HEK293T (cell line): ENCODE measurements at regions not wholly inside any gene's neighbourhood (a gene's known extent, or its start where the extent isn't known, plus 50 kb on each side); places are given as distances from the start of the nearest gene placed in this dataset.

Experiments
- CTCF ChIA-PET: fragments of 350-600 bp; formaldehyde crosslinking; extraction: SDS; loops from one replicate; lab custom pipeline; 2021; ENCODE audit warnings: antibody characterized with exemption, inconsistent platforms; lab: Yijun Ruan, JAX
- POLR2A ChIA-PET: fragments of 350-600 bp; formaldehyde crosslinking; extraction: SDS; loops from one replicate; lab custom pipeline; 2020; ENCODE audit warnings: antibody characterized with exemption, inconsistent platforms; lab: Yijun Ruan, JAX
- DNase-seq: peaks from one replicate; pipeline ENCODE4 v3.0.0; 2012; ENCODE audit warnings: mixed read lengths; ENCODE audit errors: extremely low spot score
- ARNT ChIP-seq: fragments of 450-650 bp; IDR thresholded peaks from 2 replicates; pipeline ENCODE4 v1.6.1; 2017; ENCODE audit warnings: mild to moderate bottlenecking
- BHLHE40 ChIP-seq: fragments of 450-650 bp; IDR thresholded peaks from 2 replicates; pipeline ENCODE4 v1.6.1; 2016; ENCODE audit warnings: mild to moderate bottlenecking, moderate library complexity, borderline replicate concordance
- CTBP1 ChIP-seq: fragments of 450-650 bp; IDR thresholded peaks from 2 replicates; pipeline ENCODE4 v1.6.1; 2016; ENCODE audit warnings: borderline replicate concordance
- ELF4 ChIP-seq: fragments of 450-650 bp; IDR thresholded peaks from 2 replicates; pipeline ENCODE4 v1.6.1; 2017; ENCODE audit warnings: antibody characterized with exemption
- FOXA1 ChIP-seq: fragments of 450-650 bp; IDR thresholded peaks from 2 replicates; pipeline ENCODE4 v1.6.1; 2016; ENCODE audit warnings: mild to moderate bottlenecking
- FOXK2 ChIP-seq: fragments of 450-650 bp; IDR thresholded peaks from 2 replicates; pipeline ENCODE4 v1.6.1; 2016; ENCODE audit warnings: mild to moderate bottlenecking
- FOXM1 ChIP-seq: fragments of 450-650 bp; IDR thresholded peaks from 2 replicates; pipeline ENCODE4 v1.6.1; 2017; ENCODE audit warnings: mild to moderate bottlenecking, borderline replicate concordance
- HDGF ChIP-seq: fragments of 450-650 bp; IDR thresholded peaks from 2 replicates; pipeline ENCODE4 v1.6.1; 2017; ENCODE audit warnings: antibody characterized with exemption, borderline replicate concordance
- L3MBTL2 ChIP-seq: fragments of 450-650 bp; conservative IDR thresholded peaks from 2 replicates; pipeline ENCODE4 v1.6.1; 2016; ENCODE audit warnings: mild to moderate bottlenecking
- LEF1 ChIP-seq: fragments of 450-650 bp; IDR thresholded peaks from 2 replicates; pipeline ENCODE4 v1.6.1; 2017; ENCODE audit warnings: mild to moderate bottlenecking, borderline replicate concordance
- NFRKB ChIP-seq: fragments of 450-650 bp; IDR thresholded peaks from 2 replicates; pipeline ENCODE4 v1.6.1; 2016; ENCODE audit warnings: mild to moderate bottlenecking, moderate library complexity
- PKNOX1 ChIP-seq: fragments of 450-650 bp; IDR thresholded peaks from 2 replicates; pipeline ENCODE4 v1.6.1; 2016
- SP1 ChIP-seq: fragments of 450-650 bp; IDR thresholded peaks from 2 replicates; pipeline ENCODE4 v1.6.1; 2017
- SUZ12 ChIP-seq: fragments of 450-650 bp; IDR thresholded peaks from 2 replicates; pipeline ENCODE4 v1.6.1; 2016; ENCODE audit warnings: mild to moderate bottlenecking
- TARDBP ChIP-seq: fragments of 450-650 bp; IDR thresholded peaks from 2 replicates; pipeline ENCODE4 v1.6.1; 2016
- ZNF384 ChIP-seq: fragments of 450-650 bp; IDR thresholded peaks from 2 replicates; pipeline ENCODE4 v1.6.1; 2016

DNA sequence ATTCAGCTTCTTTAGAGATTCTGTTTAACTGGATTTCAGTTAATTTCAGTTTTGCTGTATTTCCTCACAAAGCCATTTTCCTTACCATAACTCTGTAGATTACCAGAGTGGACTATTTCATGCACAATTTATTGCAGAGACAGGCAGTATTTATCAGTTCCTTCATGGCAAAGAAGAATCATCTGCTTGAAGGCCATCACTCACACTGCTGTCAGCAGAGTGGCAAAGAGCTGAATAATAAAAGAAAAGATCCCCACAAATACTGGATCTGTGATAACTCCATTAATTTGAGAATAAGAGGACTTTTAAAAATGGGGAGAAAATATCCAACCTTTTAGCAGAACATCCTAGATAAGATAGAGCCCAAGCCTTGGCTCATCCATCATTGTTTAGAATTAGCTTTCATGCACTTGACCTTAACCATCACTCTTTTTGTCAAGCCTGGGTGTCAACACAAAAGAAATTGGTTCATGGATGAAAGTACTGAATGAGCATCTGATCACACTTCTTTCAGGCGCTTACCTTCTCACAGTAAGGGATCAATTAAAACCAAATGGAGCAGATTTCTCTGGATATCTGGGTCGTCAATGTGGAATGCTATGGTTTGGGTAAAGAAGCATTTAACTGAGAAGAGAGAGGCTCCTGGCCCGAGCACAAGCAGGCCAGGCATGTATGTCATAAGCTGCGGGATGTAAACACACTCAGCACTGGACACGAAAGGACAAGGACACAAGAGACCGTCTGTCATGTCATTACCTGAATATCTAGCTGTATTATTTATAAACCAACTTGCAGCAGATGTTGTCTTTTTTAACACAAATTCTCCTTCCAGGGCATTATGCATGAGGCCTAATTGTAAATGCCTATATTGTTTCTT, 376.2 kb downstream of the ZNF521 start:
- DNase-seq = no peak
- ChIA-PET CTCF (no interaction called here), POLR2A (no interaction called here)
- no peak for TF ChIP-seq FOXM1

DNA sequence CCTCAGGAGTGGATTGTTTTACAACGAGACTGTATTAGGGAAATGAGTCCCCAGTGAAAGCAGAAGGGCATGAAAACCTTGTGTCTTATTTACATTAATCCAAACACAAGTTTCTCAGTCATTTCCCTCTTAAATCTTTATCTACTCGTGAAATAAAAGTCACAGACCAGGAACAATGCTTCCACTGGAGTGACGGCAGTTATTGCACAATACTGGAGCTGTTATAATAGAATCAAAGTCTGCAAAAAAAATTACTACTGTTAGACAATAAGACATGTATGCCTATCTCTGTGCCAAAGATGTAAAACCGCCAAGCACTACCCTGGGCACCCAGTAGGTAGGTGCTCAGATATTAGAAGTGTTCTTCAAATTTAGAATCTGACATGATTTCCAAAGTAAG, 375.5 kb downstream of the ZNF521 start:
- no peak for TF ChIP-seq NFRKB
- TF ChIP-seq ARNT = no peak
- TF ChIP-seq ELF4 = no peak
- no peak for TF ChIP-seq SP1
- TF ChIP-seq LEF1 = no peak
- TF ChIP-seq FOXK2 = no peak
- no peak for TF ChIP-seq L3MBTL2
- TF ChIP-seq SUZ12 = no peak
- TF ChIP-seq CTBP1 = no peak
- no peak for TF ChIP-seq FOXM1
- no peak for TF ChIP-seq BHLHE40
- no peak for TF ChIP-seq PKNOX1
- no peak for TF ChIP-seq ZNF384
- CTCF ChIA-PET = no interaction called here
- POLR2A ChIA-PET = no interaction called here
- DNase-seq = no peak

GRCh38 chr18:24979235-24979634, 372.7 kb downstream of the ZNF521 start:
- ChIA-PET POLR2A (no interaction called here), CTCF (no interaction called here)

DNA sequence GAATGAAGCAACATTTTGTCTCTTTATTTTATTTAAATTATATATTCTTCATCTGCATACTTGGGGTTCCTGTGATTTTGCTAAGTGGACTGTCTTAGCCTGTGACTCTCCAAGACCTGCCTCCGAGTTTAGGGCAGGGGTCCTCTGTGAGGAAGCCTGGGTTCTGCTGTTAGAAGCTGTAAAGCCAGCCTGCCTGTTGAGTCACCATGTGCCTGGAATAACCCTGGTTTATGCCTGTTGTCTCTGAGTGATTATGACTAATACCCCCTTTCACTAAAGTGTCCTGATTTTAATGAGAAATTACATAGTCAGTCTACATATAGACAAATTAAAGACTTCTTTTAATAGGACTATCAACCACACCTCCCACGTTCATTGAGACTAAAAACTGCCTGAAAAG, 369.1 kb downstream of the ZNF521 start:
- ChIA-PET CTCF (no interaction called here), POLR2A (no interaction called here)
- DNase-seq = no peak
- TF ChIP-seq NFRKB (no peak), SP1 (no peak), ARNT (no peak), FOXA1 (no peak), LEF1 (no peak), BHLHE40 (no peak), CTBP1 (no peak), L3MBTL2 (no peak), SUZ12 (no peak), FOXK2 (no peak), HDGF (no peak), PKNOX1 (no peak), ELF4 (no peak), TARDBP (no peak)

More at GRCh38 chr18:24979235-24979634, 372.7 kb downstream of the ZNF521 start:
- DNase-seq = no peak
- TF ChIP-seq FOXM1 (no peak), ZNF384 (no peak), SP1 (no peak), ELF4 (no peak), BHLHE40 (no peak), L3MBTL2 (no peak), LEF1 (no peak), SUZ12 (no peak), FOXA1 (no peak), CTBP1 (no peak), ARNT (no peak), TARDBP (no peak)

DNA sequence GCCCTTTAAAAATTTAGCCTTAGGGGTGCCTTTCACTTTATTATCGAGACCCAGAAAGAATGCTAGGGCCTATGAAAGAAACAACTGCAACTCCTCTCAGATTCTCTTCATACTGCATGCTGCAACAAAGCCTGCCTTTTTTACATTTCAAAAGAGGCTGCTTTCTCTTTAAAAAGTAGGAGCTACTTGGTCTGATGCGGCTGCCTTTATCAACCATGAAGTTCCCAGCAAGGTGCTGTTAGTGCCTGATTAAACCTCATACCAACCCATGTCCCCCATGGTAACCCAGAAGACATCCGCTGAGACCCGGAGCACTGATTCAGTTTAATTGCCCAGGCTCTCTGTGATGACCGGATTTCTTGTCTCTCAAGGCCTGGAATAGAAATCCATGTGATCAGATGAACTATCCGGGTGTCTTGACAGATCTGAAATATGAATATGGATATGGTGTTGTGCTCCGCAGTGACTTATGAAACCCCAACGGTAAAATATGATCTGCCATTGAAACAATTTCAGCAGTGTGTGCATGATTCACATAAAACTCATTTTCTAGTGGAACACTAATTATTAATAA, 368.3 kb downstream of the ZNF521 start:
- DNase-seq = no peak
- CTCF ChIA-PET = interaction anchor here (0.6 kb wide), 1 partner anchor 834 kb away, joined by 3 read pairs; no protein-coding TSS in a partner anchor
- POLR2A ChIA-PET = no interaction called here
- TF ChIP-seq FOXK2 (no peak), CTBP1 (no peak), TARDBP (no peak), ZNF384 (no peak), ELF4 (no peak), SP1 (no peak), FOXM1 (no peak), FOXA1 (no peak), SUZ12 (no peak), LEF1 (no peak), L3MBTL2 (no peak), PKNOX1 (no peak), BHLHE40 (no peak), NFRKB (no peak), ARNT (no peak)

DNA sequence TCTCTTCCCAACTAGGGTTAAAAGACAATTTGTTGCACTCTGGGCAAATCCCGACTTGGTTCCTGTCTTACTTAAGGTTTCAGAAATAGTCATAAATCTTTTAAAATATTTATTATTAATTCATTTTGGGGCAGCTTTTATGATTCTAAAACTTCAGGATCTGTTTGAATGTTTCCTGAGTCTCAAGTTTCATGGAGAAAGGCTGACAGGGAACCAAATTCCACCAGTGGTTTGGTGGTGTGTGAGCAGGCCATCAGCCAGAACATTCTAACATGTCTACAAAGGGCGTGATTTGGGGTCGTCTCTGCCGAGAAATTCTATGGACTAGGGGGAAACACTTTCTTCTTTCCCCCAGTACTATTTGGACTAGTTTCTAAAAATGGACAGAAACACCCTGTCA, 366.4 kb downstream of the ZNF521 start:
- CTCF ChIA-PET = no interaction called here
- DNase-seq = no peak
- POLR2A ChIA-PET = no interaction called here
- no peak for TF ChIP-seq FOXM1
- TF ChIP-seq HDGF = no peak
- no peak for TF ChIP-seq ZNF384
- TF ChIP-seq PKNOX1 = no peak
- TF ChIP-seq ELF4 = no peak
- no peak for TF ChIP-seq TARDBP
